GM12872 (cell line): ENCODE measurements at regions not wholly inside any gene's neighbourhood (a gene's known extent, or its start where the extent isn't known, plus 50 kb on each side); places are given as distances from the start of the nearest gene placed in this dataset.

Experiments
- CTCF ChIP-seq: IDR thresholded peaks from 3 replicates; pipeline ENCODE4 v1.5.1; 2011; ENCODE audit warnings: low read depth, mild to moderate bottlenecking, low read length, moderate library complexity; ENCODE audit not compliant: insufficient read depth

- TF ChIP-seq CTCF = no peak
Measured at GRCh38 chr15:91498046-91498748, 355.3 kb upstream of the SLCO3A1 start.

- TF ChIP-seq CTCF = no peak
Measured at GRCh38 chr15:91498749-91499062, 354.8 kb upstream of the SLCO3A1 start.

GRCh38 chr15:91499774-91500383 is 353.6 kb upstream of the SLCO3A1 start:
- no peak for TF ChIP-seq CTCF

- TF ChIP-seq CTCF = no peak
Measured at GRCh38 chr15:91508633-91509032, 344.9 kb upstream of the SLCO3A1 start.

GRCh38 chr15:91514147-91514546 is 339.4 kb upstream of the SLCO3A1 start:
- no peak for TF ChIP-seq CTCF

- TF ChIP-seq CTCF = no peak
Measured at GRCh38 chr15:91515188-91515754, 338.2 kb upstream of the SLCO3A1 start.

- TF ChIP-seq CTCF = no peak
Measured at GRCh38 chr15:91516866-91517265, 336.6 kb upstream of the SLCO3A1 start.
